GM19238 (cell line): ENCODE measurements at regions not wholly inside any gene's neighbourhood (a gene's known extent, or its start where the extent isn't known, plus 50 kb on each side); places are given as distances from the start of the nearest gene placed in this dataset.

Experiments
- DNase-seq: peaks from one replicate; pipeline ENCODE4 v3.0.0; 2011; ENCODE audit warnings: low spot score; ENCODE audit not compliant: insufficient read length

DNA sequence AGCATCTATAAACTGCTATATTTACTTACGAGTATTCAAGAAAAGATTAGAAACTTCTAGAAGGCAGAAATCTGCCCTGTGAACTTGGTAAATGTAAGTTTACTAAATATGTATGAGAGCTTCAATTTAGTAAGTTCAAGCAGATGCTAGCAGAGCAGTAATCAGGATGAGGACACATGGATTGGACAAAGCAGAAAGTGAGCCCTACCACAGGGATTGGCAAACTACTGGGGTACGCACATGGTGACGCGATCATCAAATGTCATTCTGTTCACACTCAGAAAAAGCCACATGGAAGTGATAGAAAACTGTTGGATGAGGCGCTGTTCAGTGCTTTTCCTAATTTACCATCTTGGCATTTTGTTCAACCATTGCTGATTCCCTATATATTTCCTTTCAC is 360.2 kb upstream of the ZNF385D start:
- no peak for DNase-seq

DNA sequence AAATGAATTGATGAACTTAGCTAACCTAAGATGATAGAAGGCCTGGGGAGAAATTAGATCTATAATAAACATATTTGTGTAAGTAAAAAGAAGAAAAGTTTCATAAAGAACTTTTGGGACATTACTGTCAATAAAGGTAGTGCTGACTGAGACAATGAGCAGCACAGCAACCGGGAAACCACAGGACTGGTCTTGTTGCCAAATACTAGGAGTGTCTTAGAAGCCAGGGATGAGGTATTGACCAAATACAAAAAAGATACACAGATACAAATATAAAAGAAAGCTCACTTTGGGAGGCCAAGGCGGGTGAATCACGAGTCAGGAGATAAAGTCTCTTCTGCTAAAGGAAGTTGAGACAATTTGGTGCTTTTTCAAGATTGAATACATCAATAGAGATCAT is 362.4 kb upstream of the ZNF385D start:
- DNase-seq = no peak

DNA sequence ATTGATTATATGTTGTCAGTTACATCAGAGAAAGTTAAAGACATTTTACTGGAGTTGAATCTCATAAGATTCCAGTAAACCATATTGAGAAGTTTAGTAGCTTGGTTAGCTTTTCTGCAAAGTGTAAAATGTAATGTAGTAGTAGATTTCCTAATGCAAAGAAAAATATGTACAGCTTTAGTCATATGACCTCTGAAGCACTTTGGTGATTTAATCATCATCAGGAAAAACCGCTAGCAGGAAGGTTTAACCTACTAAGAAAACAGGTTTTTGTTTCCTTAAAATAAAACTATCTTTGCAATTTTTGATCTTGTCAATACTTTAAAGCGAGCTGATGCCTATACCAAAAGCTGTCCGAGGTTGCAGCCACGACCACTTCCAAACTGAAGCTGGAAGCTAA is 364.6 kb upstream of the ZNF385D start:
- DNase-seq = no peak

DNA sequence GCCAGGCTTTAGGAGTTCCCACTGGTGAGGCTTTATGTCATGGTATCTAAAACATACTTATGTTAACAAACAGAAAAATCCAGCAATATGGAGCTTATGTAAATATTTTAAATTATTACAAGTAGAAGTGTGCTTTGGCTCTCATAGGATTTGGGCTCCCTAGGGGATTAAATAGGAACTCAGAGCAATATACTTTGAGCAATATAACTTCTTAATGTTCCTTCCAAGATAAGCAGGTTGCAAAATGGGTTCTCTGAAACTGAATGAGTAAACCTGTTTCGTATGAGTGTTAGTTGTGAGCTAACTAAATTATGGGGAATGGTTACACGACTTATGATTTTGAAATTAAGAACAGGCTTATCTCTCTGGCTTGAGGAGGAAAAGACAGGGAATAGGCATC is 366.1 kb upstream of the ZNF385D start:
- no peak for DNase-seq

- no peak for DNase-seq
These were observed 366.8 kb upstream of the ZNF385D start for GRCh38 chr3:22117751-22118346.

- no peak for DNase-seq
These were observed 367.5 kb upstream of the ZNF385D start for GRCh38 chr3:22118542-22118941.

DNA sequence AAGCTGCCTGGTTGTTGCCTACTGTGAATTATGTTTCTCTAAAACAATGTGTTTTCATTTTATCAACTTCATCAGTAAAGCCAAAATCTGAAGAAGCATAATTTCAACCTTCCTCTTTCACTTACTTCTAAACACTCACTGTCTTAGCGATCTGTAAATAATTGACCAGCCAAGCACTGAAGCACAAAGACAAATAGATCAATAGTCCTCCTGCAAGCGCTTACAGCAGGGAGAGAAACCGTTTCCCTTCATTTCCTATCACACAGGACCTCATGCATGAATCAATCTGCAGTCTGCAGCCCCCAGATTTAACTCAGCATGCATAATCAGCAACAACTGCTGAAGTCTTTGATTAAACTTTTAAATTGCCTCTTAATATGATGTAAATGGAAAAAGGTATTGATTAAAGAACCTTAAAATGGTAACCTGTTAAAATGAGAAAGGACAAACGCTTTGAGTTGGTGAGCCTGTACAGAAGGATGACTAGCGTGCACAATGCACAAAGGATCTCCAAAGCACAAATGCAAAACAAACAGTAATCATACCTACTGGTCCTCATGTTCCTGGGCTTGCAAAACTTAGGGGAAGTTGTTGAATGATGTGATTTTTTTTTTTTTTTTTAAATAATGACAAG is 370.2 kb upstream of the ZNF385D start:
- DNase-seq = no peak

GRCh38 chr3:22122567-22122966 is 371.6 kb upstream of the ZNF385D start:
- no peak for DNase-seq

DNA sequence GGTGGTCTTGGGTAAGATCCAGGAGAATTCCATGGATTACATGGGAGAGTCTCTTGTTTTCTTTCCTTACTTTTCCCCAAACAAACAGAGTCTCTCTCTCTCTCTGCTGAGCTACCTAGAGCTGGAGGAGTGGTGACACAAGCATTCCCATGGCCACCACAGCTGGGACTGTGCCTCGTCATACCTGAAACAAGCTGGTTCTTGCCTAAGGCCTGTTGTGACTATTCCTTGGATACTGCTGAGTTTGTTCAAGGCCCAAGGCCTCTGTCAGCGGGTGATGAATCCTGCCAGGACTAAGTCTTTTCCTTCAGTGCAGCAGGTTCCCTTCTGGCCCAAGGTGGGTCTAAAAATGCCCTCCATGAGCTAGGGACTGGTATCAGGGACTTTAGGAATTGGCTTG is 378.1 kb upstream of the ZNF385D start:
- DNase-seq = no peak

DNA sequence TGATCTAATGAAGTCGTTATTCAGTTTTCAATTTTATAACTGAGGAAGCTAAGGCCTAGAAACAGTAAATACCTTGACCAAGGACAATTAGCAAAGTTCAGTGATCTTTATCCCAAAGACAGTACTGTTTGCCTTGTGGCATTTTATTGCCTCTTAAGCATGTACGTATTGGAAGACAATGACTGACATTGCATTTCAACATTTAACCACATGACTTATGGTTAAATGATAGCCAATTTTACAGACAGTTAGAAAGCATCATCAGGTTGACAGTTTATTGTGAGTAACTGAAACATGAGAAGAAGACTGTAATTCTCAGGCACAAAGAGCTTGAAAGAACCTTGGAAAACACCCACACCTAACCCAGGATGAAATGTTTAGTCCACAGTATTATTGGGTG is 390.8 kb upstream of the ZNF385D start:
- DNase-seq = no peak

DNA sequence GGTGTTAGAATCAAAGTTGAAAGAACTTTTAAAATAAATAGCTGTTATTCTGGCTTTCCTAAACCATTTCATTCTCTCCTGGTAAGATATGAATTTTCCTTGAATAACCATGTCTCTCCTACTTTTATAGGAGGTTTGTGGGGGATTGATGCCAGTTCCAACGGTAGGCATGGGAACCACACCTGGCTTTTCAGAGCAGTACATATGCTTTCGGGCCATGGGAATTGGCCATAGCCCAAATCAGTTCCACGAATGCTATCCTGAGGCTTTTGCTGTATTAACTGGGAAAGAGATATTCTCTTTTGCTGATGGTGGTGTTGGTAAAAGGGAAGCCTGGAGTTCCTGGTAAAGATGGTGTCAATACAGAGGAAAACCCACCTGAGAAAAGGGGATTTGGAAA is 396.2 kb upstream of the ZNF385D start:
- no peak for DNase-seq

DNA sequence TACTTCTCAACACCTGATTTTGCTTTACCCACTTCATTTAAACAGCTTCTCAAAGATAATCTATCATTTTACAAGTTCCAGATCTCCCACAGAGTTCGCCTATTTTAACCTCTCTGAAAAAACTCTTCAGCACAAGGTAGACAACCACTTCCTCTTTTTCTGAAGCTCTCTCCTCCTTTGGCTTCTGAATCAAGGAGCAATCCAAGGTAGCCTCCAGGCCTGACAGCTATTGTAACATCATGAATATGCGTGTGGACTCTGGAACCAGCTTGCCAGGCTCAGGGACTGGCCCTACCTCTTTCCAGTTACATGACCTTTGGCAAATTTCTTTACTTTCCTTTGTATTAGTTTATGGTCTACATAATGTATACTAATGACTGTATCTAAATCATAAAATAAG is 405.9 kb upstream of the ZNF385D start:
- no peak for DNase-seq

GRCh38 chr3:22157848-22158247 is 406.8 kb upstream of the ZNF385D start:
- DNase-seq = no peak

DNA sequence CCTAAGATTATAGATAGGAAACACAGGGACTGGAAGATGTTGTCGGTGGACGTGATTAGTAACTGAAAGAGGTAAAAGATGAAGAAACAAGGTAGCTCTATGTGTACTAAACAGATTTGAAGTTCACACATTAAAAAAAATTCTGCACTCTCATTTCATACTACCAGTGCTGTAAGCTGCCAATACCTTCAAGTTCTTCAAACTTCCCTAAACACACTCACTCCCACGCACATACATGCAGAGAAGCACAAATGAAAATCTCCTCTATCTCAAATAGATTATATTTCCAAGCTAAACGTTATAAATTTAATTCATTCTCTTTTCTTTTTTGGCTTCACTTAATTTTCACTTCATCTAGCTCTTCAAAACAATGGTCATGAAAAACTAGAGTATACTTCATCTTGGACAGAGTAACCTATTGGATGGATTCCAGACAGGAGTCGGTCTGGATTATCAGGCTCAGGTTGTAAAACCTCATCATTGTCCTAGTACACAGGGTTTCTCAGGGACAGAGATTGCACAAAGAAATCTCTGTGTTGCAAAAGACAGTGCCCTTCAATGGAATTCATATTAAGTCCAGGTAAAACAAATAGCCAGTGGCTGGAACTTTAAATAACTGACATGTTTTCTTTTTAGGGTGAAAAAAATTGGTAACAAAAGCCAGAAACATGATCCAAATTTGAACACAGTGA is 408.1 kb upstream of the ZNF385D start:
- no peak for DNase-seq

DNA sequence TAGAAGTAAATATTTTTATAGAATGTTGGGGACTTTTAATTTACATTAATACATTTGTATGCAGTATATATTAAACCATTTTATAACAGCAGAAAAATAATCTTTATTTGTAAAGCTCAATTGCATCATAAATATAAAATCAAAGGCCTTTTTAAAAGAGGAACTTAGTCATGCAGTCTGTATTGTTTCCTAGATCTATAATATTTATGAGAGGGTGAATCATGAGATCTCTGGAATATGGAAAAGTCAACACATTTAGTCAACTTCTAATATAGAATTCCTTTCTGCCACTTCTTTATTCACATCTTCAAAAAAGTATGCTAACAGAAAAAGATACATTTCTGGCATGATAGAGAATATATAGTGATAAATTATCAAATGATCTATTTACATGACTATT is 410.3 kb upstream of the ZNF385D start:
- DNase-seq = no peak

DNA sequence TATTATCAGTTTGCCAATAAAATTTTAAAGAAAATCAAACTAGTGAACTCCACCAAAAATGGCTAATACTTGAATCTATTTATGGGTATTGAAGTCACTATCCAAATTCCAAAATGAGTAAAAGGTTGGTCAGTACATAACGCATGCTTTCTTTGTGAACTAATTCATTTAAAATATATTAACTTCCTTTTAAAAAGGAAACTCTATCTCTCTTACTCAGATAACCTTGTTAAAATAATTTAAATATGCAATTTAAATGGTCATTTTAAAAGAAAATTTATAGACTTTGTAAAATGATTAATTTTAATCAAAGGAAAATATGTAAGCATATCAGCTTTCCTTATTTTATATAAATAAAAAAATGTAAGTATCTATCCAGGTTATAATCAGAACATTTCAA is 419.4 kb upstream of the ZNF385D start:
- no peak for DNase-seq

DNA sequence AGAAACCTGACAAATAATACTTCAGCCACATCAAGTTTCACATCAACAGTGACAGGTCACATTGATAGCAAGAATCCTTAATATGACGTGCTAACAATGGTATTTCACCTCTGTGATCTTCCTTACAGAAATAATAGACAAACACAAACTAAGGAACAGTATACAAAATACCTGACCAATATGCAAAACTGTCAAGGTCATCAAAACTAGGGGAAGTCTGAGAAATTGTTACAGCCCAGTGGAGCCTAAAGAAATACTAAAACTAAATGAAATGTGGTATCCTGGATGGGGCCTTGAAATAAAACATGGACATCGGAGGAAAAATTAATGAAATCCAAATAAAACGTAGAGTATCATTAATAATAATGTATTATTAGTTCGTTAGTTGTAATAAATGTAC is 422.0 kb upstream of the ZNF385D start:
- no peak for DNase-seq

- DNase-seq = no peak
These were observed 424.9 kb upstream of the ZNF385D start for GRCh38 chr3:22175947-22176346.

DNA sequence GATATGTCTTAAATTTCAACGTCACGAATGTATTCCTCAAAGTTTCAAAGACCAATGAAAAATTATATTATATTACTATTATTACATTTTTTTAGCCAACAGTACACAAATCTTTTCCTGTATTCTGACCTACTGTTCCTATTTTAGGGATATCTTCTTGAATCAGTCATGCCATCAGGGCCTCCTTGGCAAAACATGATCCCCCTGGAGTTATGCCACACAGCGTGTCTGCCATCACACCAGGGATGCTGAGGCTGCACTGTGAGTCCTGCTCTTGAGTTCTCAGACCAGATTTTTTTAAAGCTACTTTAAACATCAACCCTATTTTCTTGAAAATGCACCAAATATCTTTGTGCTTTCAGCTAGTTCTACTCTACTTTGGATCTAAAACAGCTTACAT is 425.9 kb upstream of the ZNF385D start:
- no peak for DNase-seq

DNA sequence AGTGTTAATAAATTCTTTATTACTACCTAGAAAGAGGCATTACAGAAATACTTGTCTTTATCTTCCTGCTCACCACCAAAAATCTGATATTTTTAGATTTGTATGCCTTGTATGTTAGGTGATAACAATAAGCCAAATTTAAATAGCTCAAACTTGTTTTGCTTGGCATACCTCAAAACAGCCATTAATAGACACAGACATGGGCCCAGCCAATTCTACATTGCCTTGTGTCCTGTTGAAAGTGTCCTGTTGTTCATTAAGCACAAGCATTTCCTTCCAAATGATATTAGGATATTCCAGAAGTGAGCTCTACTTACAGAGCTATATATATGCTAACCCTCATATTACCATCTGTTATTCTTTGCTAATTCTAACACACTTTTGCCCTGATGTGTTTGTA is 438.6 kb upstream of the ZNF385D start:
- no peak for DNase-seq

DNA sequence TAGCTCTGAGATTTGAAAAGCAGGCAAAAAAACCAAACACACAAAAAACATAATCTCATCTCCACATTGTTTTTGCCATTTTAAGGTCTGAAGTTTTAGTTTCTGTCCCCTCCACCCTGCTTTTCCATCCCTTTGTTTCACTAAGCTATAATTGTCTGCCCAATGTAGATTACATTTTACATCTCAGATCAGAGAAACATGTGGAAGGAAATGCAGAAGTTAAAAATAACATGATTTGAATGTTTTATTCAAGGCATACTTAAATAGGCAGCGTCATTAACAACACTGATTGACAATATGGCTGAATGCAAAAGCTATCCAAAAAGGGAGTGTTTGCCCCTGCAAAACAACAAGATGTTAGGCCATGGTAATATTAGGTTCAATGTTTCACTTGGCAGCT is 448.1 kb upstream of the ZNF385D start:
- DNase-seq = no peak

- DNase-seq = no peak
These were observed 457.8 kb upstream of the ZNF385D start for GRCh38 chr3:22208844-22209243.

DNA sequence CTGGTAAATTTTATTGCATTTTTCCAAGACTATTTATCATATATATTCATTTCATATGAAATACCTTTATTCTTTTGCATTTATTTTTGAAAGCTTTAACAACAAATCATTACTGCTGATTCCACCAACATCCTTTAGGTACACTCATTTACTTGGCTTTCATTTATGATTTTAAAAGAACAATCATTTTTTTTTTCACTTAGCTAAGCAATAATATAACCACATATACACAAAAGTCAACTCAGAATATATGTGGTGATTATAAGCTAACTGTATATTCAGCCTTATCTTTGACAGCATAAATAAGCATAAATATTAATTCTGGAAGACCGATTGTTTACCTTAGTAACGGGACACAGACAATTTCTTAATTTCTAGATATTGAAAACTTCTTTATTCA is 458.6 kb upstream of the ZNF385D start:
- no peak for DNase-seq
